PFSK-1 (cell line): ENCODE measurements at regions not wholly inside any gene's neighbourhood (a gene's known extent, or its start where the extent isn't known, plus 50 kb on each side); places are given as distances from the start of the nearest gene placed in this dataset.

Experiments
- POLR2AphosphoS5 ChIP-seq: IDR thresholded peaks from 2 replicates; pipeline ENCODE4 v1.6.1; 2012; ENCODE audit warnings: low read depth, mild to moderate bottlenecking, control low read depth, low read length, moderate library complexity
- SIN3A ChIP-seq: IDR thresholded peaks from 2 replicates; pipeline ENCODE4 v1.6.1; 2012; ENCODE audit warnings: mild to moderate bottlenecking, low read length, moderate library complexity, borderline replicate concordance; ENCODE audit not compliant: insufficient read depth
- TAF1 ChIP-seq: IDR thresholded peaks from 2 replicates; pipeline ENCODE4 v1.6.1; 2012; ENCODE audit warnings: low read length, control low read depth, borderline replicate concordance; ENCODE audit not compliant: insufficient read depth
- TF ChIP-seq, protein P1 (sequence below), 2 experiments: IDR thresholded peaks; 2 replicates each; pipeline versions ENCODE4 v1.6.1 to v1.8.0; 2011 to 2012; ENCODE audit warnings: low read depth in 2 of 2, low read length in 2 of 2, control low read depth in 1 of 2, inconsistent platforms in 1 of 2, mild to moderate bottlenecking in 1 of 2, moderate library complexity in 1 of 2; ENCODE audit not compliant: insufficient read depth in 1 of 2

DNA sequence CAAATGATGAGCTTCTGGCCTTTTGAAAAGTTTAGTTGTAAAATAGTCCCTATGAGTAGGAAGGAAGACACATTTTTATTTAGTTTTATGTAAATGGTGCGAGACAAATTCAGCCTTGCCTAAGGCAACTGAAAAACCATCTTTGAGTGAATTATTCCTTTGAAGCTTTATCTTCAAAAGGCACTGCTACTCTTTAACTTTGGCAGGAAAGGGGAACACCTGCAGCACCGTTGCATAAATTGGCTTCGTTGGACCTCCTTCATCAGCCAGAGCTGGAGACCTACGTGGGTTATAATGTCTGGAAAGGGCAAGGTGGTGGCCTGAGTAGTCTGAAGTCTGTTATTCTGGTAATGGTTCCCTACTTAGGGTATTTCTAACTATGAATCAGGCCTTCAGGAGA is 373.5 kb downstream of the KCNJ2 start:
- TF ChIP-seq, protein P1, sequence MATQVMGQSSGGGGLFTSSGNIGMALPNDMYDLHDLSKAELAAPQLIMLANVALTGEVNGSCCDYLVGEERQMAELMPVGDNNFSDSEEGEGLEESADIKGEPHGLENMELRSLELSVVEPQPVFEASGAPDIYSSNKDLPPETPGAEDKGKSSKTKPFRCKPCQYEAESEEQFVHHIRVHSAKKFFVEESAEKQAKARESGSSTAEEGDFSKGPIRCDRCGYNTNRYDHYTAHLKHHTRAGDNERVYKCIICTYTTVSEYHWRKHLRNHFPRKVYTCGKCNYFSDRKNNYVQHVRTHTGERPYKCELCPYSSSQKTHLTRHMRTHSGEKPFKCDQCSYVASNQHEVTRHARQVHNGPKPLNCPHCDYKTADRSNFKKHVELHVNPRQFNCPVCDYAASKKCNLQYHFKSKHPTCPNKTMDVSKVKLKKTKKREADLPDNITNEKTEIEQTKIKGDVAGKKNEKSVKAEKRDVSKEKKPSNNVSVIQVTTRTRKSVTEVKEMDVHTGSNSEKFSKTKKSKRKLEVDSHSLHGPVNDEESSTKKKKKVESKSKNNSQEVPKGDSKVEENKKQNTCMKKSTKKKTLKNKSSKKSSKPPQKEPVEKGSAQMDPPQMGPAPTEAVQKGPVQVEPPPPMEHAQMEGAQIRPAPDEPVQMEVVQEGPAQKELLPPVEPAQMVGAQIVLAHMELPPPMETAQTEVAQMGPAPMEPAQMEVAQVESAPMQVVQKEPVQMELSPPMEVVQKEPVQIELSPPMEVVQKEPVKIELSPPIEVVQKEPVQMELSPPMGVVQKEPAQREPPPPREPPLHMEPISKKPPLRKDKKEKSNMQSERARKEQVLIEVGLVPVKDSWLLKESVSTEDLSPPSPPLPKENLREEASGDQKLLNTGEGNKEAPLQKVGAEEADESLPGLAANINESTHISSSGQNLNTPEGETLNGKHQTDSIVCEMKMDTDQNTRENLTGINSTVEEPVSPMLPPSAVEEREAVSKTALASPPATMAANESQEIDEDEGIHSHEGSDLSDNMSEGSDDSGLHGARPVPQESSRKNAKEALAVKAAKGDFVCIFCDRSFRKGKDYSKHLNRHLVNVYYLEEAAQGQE (IDR thresholded peaks at IDR 0.05; ENCODE audit: insufficient read depth in 1 of 2, low read depth in 2 of 2, low read length in 2 of 2): no peak
- TF ChIP-seq POLR2AphosphoS5 (no peak), TAF1 (no peak), SIN3A (no peak)
